KOPT-K1 (cell line): ENCODE measurements at regions not wholly inside any gene's neighbourhood (a gene's known extent, or its start where the extent isn't known, plus 50 kb on each side); places are given as distances from the start of the nearest gene placed in this dataset.

Source experiments
- H3K27ac ChIP-seq: fragments of 200-600 bp; sonication (generic); 2 replicates; pipeline ENCODE4 v1.5.1; 2016; ENCODE audit warnings: antibody characterized with exemption, mild to moderate bottlenecking, low read depth, low read length; ENCODE audit not compliant: poor library complexity, severe bottlenecking
- H3K36me3 ChIP-seq: fragments of 200-600 bp; sonication (generic); 2 replicates; pipeline ENCODE4 v1.5.1; 2017; ENCODE audit warnings: antibody characterized with exemption, mild to moderate bottlenecking, low read length, moderate library complexity; ENCODE audit not compliant: insufficient read depth
- H3K9me3 ChIP-seq: fragments of 200-600 bp; sonication (generic); 2 replicates; pipeline ENCODE4 v1.5.1; 2017; ENCODE audit warnings: antibody characterized with exemption, low read length, mild to moderate bottlenecking; ENCODE audit not compliant: insufficient read depth, poor library complexity, severe bottlenecking

DNA sequence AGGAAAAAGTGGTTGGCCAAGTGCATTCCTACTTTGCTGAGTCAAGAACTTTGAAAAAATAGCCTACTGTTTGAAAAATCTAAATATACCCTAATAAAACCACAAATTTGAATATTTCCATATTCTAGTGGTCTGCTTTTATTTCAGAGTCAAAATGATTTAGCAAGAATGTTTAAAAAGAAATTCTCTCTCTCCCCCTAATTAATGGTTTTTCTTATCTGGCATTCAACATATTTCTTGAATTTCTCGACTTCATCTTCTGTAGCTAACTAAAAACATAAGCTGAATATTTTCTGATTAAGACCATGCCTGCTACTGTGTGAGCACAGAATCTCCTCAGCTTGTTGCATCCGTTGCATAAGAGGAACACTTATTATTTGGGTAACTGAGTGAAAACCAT is 563.5 kb upstream of the TBL1XR1 start:
- Histone ChIP-seq H3K27ac (no peak overlapping the region), H3K36me3 (no peaks in the 10 kb centered on the region), H3K9me3 (peaks cover 8% of the 10 kb centered on the region)

DNA sequence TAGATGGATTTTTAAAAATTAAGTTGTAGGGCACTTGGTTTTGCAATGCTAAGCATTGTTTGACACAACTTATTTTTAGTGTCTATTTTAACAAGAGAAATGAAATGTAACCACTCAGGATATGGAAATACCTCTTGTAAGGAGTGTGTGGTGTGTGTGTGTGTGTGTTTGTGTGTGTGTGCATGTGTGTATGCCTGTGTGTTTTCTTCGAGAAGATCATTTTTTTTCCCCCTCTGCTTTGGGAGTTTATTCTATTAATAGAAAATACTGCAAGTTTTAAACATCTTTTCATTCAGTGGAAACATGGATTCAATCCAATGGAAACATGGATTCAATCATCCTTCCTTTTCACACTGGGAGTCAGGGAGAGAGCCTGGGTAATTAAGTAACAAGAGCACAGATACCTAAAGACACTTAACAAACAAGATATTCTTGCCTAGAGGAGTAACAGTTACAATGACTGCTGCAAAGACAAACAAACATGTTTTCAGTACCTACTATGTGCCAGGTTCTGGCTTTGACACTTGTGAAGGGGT is 567.2 kb upstream of the TBL1XR1 start:
- no peaks in the 10 kb centered on the region for H3K36me3 ChIP-seq
- no peak overlapping the region for H3K27ac ChIP-seq
- no peaks in the 10 kb centered on the region for H3K9me3 ChIP-seq

DNA sequence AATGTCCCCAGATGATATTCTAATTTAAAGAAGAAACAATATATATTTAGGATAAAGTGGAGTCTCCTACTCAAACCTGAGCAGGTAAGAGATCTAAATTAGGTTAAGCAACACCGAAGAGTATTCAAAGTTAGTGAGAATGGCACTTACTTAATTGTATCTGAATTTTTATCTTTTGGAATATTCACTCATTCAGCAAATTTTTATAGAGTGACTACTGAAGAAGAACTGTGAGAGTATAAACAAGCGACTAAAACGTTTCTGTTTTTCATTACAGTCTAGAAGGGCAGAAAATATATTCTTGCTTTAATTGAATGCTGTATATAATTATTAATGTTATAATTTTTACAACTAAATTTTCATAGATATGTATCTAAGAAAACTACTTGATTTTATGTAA is 567.7 kb upstream of the TBL1XR1 start:
- Histone ChIP-seq H3K27ac (no peak overlapping the region), H3K36me3 (no peaks in the 10 kb centered on the region), H3K9me3 (no peaks in the 10 kb centered on the region)

DNA sequence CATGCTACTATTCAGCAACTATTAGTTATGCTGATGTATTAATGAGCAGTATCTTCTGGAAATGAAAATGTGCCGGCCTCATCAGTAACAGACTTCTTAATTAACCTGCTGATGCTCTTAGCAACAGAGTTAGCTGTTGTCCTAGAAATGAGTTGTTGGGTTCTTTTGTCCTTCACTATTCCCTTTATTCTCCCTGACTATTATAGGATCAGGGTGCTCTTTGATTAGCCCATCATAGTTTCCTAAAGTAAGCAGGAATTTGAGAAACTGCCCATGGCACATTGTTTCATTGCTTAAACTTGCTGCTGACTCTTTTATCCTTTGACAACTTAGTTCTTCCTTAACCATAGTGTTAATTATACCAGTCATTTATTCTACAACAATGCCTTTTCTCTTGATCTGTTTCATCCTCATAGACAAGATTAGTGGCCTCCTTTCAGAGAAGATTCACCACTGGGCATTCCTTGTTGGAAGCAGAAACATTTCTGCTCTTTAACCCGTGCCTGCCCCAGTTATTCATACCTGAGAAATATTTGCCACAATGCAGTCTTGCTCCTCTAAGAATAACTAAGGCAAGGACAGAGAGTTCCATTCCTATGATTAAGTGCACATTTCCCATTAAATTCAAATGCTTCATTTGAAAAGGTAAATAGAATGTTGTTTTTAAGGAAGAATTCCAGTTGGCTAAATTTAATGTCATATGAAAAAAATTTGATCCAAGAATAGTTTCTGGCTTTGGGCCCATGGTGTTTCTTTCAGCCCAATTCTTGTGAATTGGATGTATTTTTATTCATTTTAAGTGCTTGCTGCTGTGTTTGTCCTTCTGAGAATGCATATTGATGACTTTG is 573.3 kb upstream of the TBL1XR1 start:
- Histone ChIP-seq H3K9me3 (no peaks in the 10 kb centered on the region), H3K27ac (no peak overlapping the region), H3K36me3 (no peaks in the 10 kb centered on the region)

DNA sequence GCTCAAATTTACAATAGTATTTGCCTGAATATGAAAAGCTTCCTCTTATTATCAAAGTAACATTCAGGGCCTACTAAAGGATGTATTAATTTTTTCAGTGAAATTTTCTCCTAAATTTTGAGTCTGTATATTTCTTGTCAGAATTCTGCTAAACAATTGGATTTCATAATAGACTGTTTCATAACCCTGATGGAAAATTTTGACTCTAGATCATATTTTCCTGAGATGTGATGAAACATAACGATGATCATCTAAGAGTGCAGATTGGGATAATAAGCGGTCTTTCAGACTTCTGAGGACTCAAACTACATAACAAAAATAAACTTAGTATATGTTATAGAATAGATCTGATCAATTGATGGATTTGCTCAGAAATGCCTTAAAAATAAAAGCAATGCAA is 574.5 kb upstream of the TBL1XR1 start:
- no peaks in the 10 kb centered on the region for H3K9me3 ChIP-seq
- no peak overlapping the region for H3K27ac ChIP-seq
- no peaks in the 10 kb centered on the region for H3K36me3 ChIP-seq

DNA sequence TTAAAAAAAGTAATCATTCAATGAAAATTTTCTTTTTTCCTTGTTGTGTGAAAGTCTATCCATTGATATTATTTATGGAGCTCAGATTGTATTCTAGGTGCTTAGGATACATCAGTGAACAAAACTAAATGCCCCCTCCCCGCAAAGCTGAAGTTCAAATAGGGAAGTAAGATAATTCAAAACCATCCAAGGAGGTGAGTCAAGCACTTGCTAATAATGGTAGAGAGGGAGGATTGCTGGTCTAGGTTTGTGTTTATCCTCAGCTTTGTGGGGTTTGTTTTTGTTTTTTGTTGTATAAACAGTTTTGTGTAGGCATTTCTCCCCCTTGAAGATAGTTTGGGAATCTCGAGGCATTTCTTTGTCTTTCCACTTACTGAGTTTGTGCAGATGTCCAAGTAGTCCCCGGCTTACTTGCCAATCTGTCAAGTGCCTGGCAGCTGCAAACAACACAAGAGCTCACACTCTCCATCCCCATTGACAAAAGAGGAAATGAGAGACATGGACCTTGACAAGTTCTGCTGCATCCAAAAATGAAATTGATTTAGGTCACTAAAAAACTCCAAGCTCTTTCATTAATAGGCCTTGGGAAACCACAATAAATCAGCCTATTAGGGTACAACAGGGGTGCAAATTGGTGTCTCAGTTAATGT is 575.8 kb upstream of the TBL1XR1 start:
- Histone ChIP-seq H3K9me3 (no peaks in the 10 kb centered on the region), H3K27ac (no peak overlapping the region), H3K36me3 (no peaks in the 10 kb centered on the region)

DNA sequence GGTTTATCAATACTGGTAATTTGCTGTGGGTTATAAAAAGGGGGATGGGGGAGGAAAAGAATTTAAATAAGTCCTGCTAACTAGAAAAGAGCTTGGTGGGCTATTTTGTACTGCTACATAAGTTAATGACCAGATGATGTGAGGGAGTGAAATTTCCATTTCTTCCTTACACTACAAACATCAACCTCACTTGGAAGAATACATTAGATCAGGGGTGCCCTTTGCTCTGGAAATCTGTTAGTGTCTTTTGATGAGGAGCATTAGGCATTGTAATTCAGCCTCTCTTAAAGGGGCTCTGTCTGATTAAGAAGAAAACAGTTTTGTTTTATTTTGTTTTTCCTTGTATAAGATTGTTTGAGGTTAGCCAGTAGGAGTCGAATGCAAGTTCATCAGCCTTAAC is 576.4 kb upstream of the TBL1XR1 start:
- H3K36me3 ChIP-seq, result no peaks in the 10 kb centered on the region
- no peaks in the 10 kb centered on the region for H3K9me3 ChIP-seq
- H3K27ac ChIP-seq, result no peak overlapping the region

DNA sequence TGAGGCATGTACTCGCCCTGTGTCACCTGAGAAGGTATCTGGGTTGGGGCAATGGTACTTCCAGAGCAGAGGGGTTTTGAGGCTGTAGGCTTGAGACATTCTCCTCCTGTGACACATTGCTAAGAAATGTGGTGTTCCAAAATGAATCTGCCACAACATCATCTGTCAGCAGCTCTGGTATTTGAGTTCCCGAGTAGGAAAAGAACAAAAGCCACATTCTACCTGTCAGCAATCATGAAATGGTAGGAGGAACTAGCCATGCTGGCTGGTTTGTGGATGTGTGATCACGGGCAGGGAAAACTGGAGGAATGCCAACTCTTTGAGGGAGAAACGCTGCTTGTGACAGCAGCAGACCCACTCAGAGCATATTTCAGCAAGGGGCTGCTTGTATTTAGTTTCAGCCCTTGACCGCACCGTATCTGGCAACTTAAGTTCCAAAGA is 579.4 kb upstream of the TBL1XR1 start:
- Histone ChIP-seq H3K9me3 (no peaks in the 10 kb centered on the region), H3K27ac (no peak overlapping the region), H3K36me3 (no peaks in the 10 kb centered on the region)

DNA sequence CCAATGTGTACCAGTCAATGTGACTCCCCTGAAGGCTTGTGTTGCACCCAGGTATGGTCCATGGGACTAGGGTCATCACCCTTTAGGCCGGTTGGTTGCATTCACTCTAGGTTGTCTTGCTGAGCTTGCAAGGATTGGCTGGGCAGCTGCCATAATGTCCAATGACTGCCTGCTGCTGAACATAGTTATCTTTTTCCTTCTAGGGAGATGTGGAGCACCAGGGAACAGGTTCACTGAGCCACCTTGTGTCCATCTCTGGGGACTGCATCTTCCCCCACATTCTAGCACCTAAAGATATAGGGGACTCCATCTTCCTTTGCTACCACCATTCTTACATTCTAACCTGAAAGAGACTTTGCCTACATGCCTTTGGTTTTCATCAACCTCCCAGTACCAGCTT is 580.4 kb upstream of the TBL1XR1 start:
- Histone ChIP-seq H3K9me3 (no peaks in the 10 kb centered on the region), H3K27ac (no peak overlapping the region), H3K36me3 (no peaks in the 10 kb centered on the region)

DNA sequence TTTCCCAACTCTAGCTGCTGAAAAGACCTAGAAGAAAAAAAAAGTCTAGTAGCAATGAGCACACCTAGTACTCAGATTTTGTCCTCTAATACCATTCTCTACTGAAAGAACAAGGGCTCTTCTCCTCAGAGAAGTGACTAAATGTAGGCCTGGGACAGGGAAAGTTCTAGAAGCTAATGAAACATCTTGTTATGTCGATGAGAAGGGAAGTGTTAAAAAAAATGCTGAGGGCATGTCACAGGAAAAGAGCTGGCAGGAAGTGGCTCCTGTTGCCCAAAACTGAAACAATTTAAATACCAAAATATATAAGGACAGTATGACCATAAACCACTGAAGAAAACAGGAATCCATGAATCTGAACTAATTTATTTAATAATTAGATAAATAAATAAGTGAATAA is 581.4 kb upstream of the TBL1XR1 start:
- H3K9me3 ChIP-seq, result no peaks in the 10 kb centered on the region
- no peak overlapping the region for H3K27ac ChIP-seq

DNA sequence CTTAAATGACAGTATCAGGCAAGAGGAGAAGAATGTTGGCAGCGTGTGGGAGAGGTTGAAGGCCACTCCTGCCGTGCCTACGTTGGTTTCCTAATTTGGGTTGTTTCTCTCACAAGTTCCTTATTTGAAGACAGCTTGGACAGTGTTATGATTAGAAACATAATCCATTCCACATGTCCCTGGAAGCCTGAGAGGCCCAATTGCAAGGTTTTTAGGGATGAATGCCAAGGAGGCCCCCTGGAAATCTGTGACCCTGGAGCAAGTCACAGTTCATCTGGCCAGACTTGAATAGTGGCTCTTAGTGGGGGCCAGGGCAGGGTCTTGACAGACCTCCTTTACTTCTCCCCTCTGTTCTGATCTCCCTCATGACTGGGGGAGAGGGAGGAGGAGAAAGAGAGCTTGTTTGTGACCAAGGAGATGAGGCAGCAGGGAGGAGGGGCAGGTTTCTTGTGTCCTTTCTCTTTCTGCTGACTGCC is 584.4 kb upstream of the TBL1XR1 start:
- H3K27ac ChIP-seq, result no peak overlapping the region
- no peaks in the 10 kb centered on the region for H3K9me3 ChIP-seq
- H3K36me3 ChIP-seq, result no peaks in the 10 kb centered on the region

More for the DNA sequence above, 581.4 kb upstream of the TBL1XR1 start:
- H3K36me3 ChIP-seq, result no peaks in the 10 kb centered on the region

DNA sequence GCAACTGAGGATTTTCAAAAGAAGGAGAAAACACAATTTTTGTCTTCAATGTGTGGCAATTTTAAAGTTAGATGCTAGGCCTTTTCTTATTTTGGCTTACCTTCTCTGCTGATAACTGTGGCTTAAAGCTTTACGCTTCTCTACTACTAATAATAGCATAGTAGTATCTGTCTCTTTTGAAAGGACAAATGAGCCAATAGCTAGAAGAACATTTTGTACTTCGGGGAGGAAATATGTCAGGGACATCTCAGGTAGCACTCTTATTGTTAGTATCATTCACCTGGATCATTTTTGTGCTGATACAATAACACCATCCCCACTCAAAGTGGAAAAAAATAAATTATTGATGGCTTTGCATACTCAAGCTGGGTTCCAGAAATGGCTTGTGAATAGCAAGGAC is 586.1 kb upstream of the TBL1XR1 start:
- H3K27ac ChIP-seq, result no peak overlapping the region
- no peaks in the 10 kb centered on the region for H3K36me3 ChIP-seq
- no peaks in the 10 kb centered on the region for H3K9me3 ChIP-seq

DNA sequence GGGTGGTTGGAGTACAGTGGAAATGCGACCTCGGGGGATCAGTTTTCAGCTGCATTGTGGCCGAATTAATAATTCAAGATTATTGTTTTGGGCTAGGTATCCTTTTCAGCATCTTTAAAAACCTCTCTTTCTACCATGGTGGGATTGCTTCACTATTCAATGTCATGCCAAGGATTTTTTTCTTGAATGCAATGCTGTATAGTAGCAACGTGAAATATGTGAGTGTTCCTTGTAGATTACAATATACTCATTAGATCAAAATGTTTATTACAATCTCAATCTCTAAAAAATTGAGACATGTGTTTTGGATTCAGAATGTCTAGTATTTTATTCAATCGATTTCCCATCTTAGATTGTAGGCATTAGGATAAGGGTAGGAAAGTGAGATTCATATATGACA is 586.5 kb upstream of the TBL1XR1 start:
- no peaks in the 10 kb centered on the region for H3K9me3 ChIP-seq
- no peak overlapping the region for H3K27ac ChIP-seq
- H3K36me3 ChIP-seq, result no peaks in the 10 kb centered on the region

DNA sequence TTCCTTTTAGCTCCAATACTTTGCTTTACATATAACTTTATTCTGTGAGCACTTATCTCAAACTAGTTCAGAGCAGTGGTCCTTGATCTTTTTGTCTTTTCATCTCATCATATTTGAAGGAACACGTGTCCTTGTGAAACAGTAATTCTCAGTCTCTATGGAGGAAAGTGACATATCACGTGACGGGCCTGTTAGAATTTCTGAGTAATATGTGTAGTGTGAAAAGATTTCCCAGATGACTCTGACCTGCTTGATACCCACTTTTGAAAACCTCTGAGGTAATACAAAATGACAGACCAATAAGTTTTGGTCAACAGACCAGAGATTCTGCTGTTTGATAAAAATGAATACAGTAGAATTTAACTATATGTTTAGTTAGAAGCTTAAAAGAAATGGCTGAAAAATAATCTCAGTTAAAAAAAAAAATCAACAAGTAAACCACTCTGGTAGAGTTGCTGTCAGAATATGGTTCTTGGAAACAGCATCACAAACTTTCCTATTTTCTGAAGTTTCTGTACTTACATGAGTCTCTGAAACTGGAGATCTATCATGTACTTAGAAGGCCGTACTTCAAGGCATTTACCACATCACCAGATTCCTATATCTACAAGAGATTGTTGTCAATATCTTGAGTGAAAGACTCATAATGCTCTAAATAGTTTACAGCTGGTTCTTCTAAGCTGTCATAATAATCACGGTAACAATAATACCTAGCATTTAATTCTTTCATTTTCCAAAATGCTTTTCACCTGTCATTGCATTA is 590.2 kb upstream of the TBL1XR1 start:
- H3K9me3 ChIP-seq, result no peaks in the 10 kb centered on the region
- H3K27ac ChIP-seq, result no peak overlapping the region

DNA sequence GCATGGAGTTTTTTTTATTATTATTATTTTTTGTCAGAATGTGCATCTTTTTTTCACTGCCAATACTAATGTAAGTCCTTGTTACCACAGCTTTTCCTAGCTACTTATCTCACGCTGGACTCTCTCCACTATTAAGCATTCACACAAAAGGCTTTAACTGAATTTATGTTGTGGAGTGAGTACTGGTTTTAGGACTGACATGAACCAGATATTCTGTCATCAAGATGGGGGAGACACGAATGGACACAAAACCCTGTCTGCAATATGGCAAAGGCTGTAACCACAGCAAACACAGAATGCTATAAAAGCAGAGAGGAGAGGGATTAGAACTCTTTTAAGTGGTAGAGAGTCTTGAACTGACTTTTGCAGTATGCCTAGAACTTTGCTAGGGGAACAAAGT is 592.2 kb upstream of the TBL1XR1 start:
- H3K9me3 ChIP-seq, result no peaks in the 10 kb centered on the region
- no peaks in the 10 kb centered on the region for H3K36me3 ChIP-seq
- H3K27ac ChIP-seq, result no peak overlapping the region

More for the DNA sequence above, 590.2 kb upstream of the TBL1XR1 start:
- no peaks in the 10 kb centered on the region for H3K36me3 ChIP-seq
